H1 (cell line): ENCODE measurements at regions not wholly inside any gene's neighbourhood (a gene's known extent, or its start where the extent isn't known, plus 50 kb on each side); places are given as distances from the start of the nearest gene placed in this dataset.

ENCODE experiments used
- CTCF ChIA-PET: fragments of 300-600 bp; sonication (Branson Sonifier 250); formaldehyde crosslinking; loops from one replicate; lab custom pipeline; 2021; ENCODE audit not compliant: partially characterized antibody; lab: Charles Lee
- POLR2A ChIA-PET: fragments of 300-600 bp; sonication (Branson Sonifier 250); formaldehyde crosslinking; loops from one replicate; lab custom pipeline; 2021; ENCODE audit warnings: inconsistent platforms; ENCODE audit not compliant: partially characterized antibody; lab: Charles Lee
- DNase-seq, 2 experiments: peaks; one replicate each; pipeline versions ENCODE4 v3.0.0 to v3.0.0-alpha.2; 2010 to 2022; ENCODE audit warnings: low spot score in 2 of 2, low read depth in 1 of 2, mixed read lengths in 1 of 2
- FAIRE-seq: peaks from 2 replicates; lab custom pipeline; 2011; peaks lifted over from hg19 to GRCh38; lab: Jason Lieb, UNC
- H2AFZ ChIP-seq: 2 replicates; pipeline ENCODE4 v1.8.1; 2012; ENCODE audit warnings: low read length, inconsistent platforms
- H2AK5ac ChIP-seq: 2 replicates; pipeline ENCODE4 v1.6.1; 2013; ENCODE audit warnings: low read depth, low read length
- H2BK120ac ChIP-seq: replicated peaks from 2 replicates; pipeline ENCODE3; 2013; ENCODE audit warnings: low read depth, low read length, inconsistent platforms
- H2BK12ac ChIP-seq: 2 replicates; pipeline ENCODE4 v1.6.1; 2013; ENCODE audit warnings: low read depth, low read length
- H2BK15ac ChIP-seq: 2 replicates; pipeline ENCODE4 v1.6.1; 2013; ENCODE audit warnings: low read length
- H2BK20ac ChIP-seq: 2 replicates; pipeline ENCODE4 v1.6.1; 2013; ENCODE audit warnings: low read length
- H2BK5ac ChIP-seq: 2 replicates; pipeline ENCODE4 v1.6.1; 2013; ENCODE audit warnings: low read depth, low read length
- H3K14ac ChIP-seq: 2 replicates; pipeline ENCODE4 v1.6.1; 2013; ENCODE audit warnings: inconsistent platforms; ENCODE audit not compliant: insufficient read length
- H3K18ac ChIP-seq: 2 replicates; pipeline ENCODE4 v1.6.1; 2013; ENCODE audit warnings: low read length; ENCODE audit errors: extremely low read depth
- H3K23ac ChIP-seq: 2 replicates; pipeline ENCODE4 v1.6.1; 2013; ENCODE audit warnings: inconsistent platforms; ENCODE audit not compliant: insufficient read length
- H3K23me2 ChIP-seq: 2 replicates; pipeline ENCODE4 v1.6.1; 2013; ENCODE audit warnings: low read depth, low read length
- H3K27ac ChIP-seq: 2 replicates; pipeline ENCODE4 v1.6.1; 2011; ENCODE audit warnings: low read depth, low read length, inconsistent platforms
- H3K27me3 ChIP-seq, 4 experiments: replicated peaks in 1 of 4; 1 replicate in 1 of 4; 2 replicates in 3 of 4; pipeline versions ENCODE4 v1.6.1 to v1.8.1; 2011 to 2013; ENCODE audit warnings: low read length in 3 of 4, mild to moderate bottlenecking in 3 of 4, inconsistent platforms in 2 of 4, mixed read lengths in 2 of 4, moderate library complexity in 1 of 4; ENCODE audit not compliant: control insufficient read depth in 3 of 4, insufficient read depth in 3 of 4; ENCODE audit errors: extremely low read depth in 1 of 4
- H3K36me3 ChIP-seq, 4 experiments: 2 replicates each; pipeline versions ENCODE4 v1.6.1 to v1.8.1; 2011 to 2013; ENCODE audit warnings: mild to moderate bottlenecking in 4 of 4, low read length in 3 of 4, moderate library complexity in 2 of 4, control low read depth in 1 of 4, inconsistent platforms in 1 of 4; ENCODE audit not compliant: insufficient read depth in 4 of 4, control insufficient read depth in 2 of 4
- H3K4ac ChIP-seq: replicated peaks from 2 replicates; pipeline ENCODE3; 2013; ENCODE audit warnings: low read length, low read depth, mixed read lengths, inconsistent platforms; ENCODE audit not compliant: insufficient read length
- H3K4me1 ChIP-seq, 4 experiments: replicated peaks in 1 of 4; 1 replicate in 1 of 4; 2 replicates in 3 of 4; pipeline versions ENCODE4 v1.6.1 to v1.8.1; 2011 to 2013; ENCODE audit warnings: low read length in 3 of 4, inconsistent platforms in 2 of 4, mixed read lengths in 1 of 4; ENCODE audit not compliant: insufficient read depth in 4 of 4, control insufficient read depth in 3 of 4
- H3K4me2 ChIP-seq, 2 experiments: 2 replicates each; pipeline versions ENCODE4 v1.6.1 to v1.8.1; 2011 to 2013; ENCODE audit warnings: low read depth in 2 of 2, low read length in 2 of 2, control low read depth in 1 of 2, inconsistent platforms in 1 of 2, mild to moderate bottlenecking in 1 of 2; ENCODE audit not compliant: insufficient read depth in 1 of 2
- H3K4me3 ChIP-seq, 4 experiments: fragments of 200-600, 300-600 bp in 1 of 4; sonication (generic), shearing (Covaris generic), sonication (Bioruptor Twin) in 1 of 4; 2 replicates each; pipeline versions ENCODE4 v1.5.1 to v1.8.1; 2011 to 2016; ENCODE audit warnings: low read length in 4 of 4, low read depth in 3 of 4, control low read depth in 2 of 4, inconsistent platforms in 2 of 4, mild to moderate bottlenecking in 2 of 4, mixed read lengths in 1 of 4, moderate library complexity in 1 of 4; ENCODE audit not compliant: insufficient read depth in 2 of 4; ENCODE audit errors: extremely low read depth in 1 of 4
- H3K56ac ChIP-seq: replicated peaks from 2 replicates; pipeline ENCODE3; 2013; ENCODE audit warnings: low read depth, mild to moderate bottlenecking, mixed read lengths, low read length, inconsistent platforms; ENCODE audit not compliant: insufficient read length
- H3K79me1 ChIP-seq: 2 replicates; pipeline ENCODE4 v1.6.1; 2013; ENCODE audit warnings: low read depth, low read length, control low read depth
- H3K79me2 ChIP-seq, 2 experiments: 2 replicates each; pipeline versions ENCODE4 v1.6.1 to v1.8.1; 2012 to 2013; ENCODE audit warnings: low read length in 2 of 2, mild to moderate bottlenecking in 2 of 2, inconsistent platforms in 1 of 2; ENCODE audit not compliant: insufficient read depth in 2 of 2, control insufficient read depth in 1 of 2
- H3K9ac ChIP-seq, 4 experiments: replicated peaks in 1 of 4; 1 replicate in 1 of 4; 2 replicates in 3 of 4; pipeline versions ENCODE4 v1.6.1 to v1.8.1; 2011 to 2013; ENCODE audit warnings: low read depth in 3 of 4, low read length in 3 of 4, control low read depth in 2 of 4, mild to moderate bottlenecking in 2 of 4, moderate library complexity in 2 of 4, inconsistent platforms in 1 of 4; ENCODE audit errors: extremely low read depth in 1 of 4
- H3K9me3 ChIP-seq, 2 experiments: 2 replicates each; pipeline versions ENCODE4 v1.6.1 to v1.8.1; 2012 to 2013; ENCODE audit warnings: mild to moderate bottlenecking in 2 of 2, moderate library complexity in 2 of 2, control low read depth in 1 of 2, inconsistent platforms in 1 of 2, low read depth in 1 of 2, low read length in 1 of 2, mixed read lengths in 1 of 2; ENCODE audit not compliant: insufficient read depth in 2 of 2
- H4K20me1 ChIP-seq, 2 experiments: replicated peaks in 1 of 2; 2 replicates each; pipeline versions ENCODE3 to v1.8.1; 2011 to 2013; ENCODE audit warnings: inconsistent platforms in 2 of 2, low read length in 2 of 2, mild to moderate bottlenecking in 1 of 2; ENCODE audit not compliant: insufficient read depth in 2 of 2, control insufficient read depth in 1 of 2
- H4K5ac ChIP-seq: 2 replicates; pipeline ENCODE4 v1.6.1; 2013; ENCODE audit warnings: low read length, low read depth, mixed read lengths, inconsistent platforms; ENCODE audit not compliant: insufficient read length
- H4K8ac ChIP-seq: 2 replicates; pipeline ENCODE4 v1.8.0; 2013; ENCODE audit warnings: mild to moderate bottlenecking, moderate library complexity, low read length, inconsistent platforms; ENCODE audit not compliant: insufficient read depth; ENCODE audit errors: extremely low read depth
- H4K91ac ChIP-seq: replicated peaks from 2 replicates; pipeline ENCODE3; 2013; ENCODE audit warnings: low read length, mixed read lengths, inconsistent platforms; ENCODE audit not compliant: insufficient read length
- ATF3 ChIP-seq: IDR thresholded peaks from 2 replicates; pipeline ENCODE4 v1.6.1; 2011; ENCODE audit warnings: low read depth, mild to moderate bottlenecking, low read length; ENCODE audit not compliant: insufficient read depth
- CTCF ChIP-seq, 3 experiments: IDR thresholded peaks; 1 replicate in 2 of 3; 2 replicates in 1 of 3; pipeline versions ENCODE4 v1.5.1 to v1.6.1; 2011; ENCODE audit warnings: low read length in 3 of 3, mild to moderate bottlenecking in 3 of 3, inconsistent platforms in 2 of 3, low read depth in 1 of 3, moderate library complexity in 1 of 3; ENCODE audit not compliant: insufficient read depth in 1 of 3; ENCODE audit errors: control extremely low read depth in 1 of 3
- KDM5A ChIP-seq: fragments of 200-600 bp; IDR thresholded peaks from 2 replicates; pipeline ENCODE4 v1.7.1; 2012; ENCODE audit warnings: mild to moderate bottlenecking, low read length, inconsistent platforms, mixed read lengths
- SIX5 ChIP-seq: IDR thresholded peaks from 2 replicates; pipeline ENCODE4 v1.6.1; 2011; ENCODE audit warnings: mild to moderate bottlenecking, low read depth, low read length
- SP1 ChIP-seq: IDR thresholded peaks from 2 replicates; pipeline ENCODE4 v1.6.1; 2011; ENCODE audit warnings: low read depth, low read length
- TAF7 ChIP-seq: optimal IDR thresholded peaks from 2 replicates; pipeline ENCODE3; 2011; ENCODE audit warnings: low read depth, mild to moderate bottlenecking, inconsistent platforms, low read length, moderate library complexity, borderline replicate concordance
- TBP ChIP-seq: IDR thresholded peaks from 2 replicates; pipeline ENCODE4 v1.6.1; 2011; ENCODE audit warnings: low read depth, low read length, improper control_type of control experiment
- WGBS, 2 experiments: shearing (Covaris generic) in 1 of 2; methylation state at CpG; one replicate each; pipeline versions ENCODE4 v1.1.6 to v1.1.7; 2013 to 2015; ENCODE audit warnings: low lambda C conversion rate in 2 of 2, mixed read lengths in 2 of 2, inconsistent platforms in 1 of 2, low coverage in 1 of 2, missing lambda C conversion rate in 1 of 2; ENCODE audit not compliant: insufficient replicate concordance in 2 of 2, insufficient coverage in 1 of 2, insufficient read length in 1 of 2; ENCODE audit errors: extremely low coverage in 1 of 2, missing lambda C conversion rate in 1 of 2; 5-methylcytosine and 5-hydroxymethylcytosine counted together

- Histone ChIP-seq H4K8ac (no peak overlapping the region), H3K14ac (no peak overlapping the region), H3K79me1 (no peaks in the 10 kb centered on the region), H3K9ac (no peak overlapping the region), H2BK5ac (no peak overlapping the region), H2AK5ac (no peak overlapping the region), H3K4me3 (no peak overlapping the region), H3K23me2 (no peaks in the 10 kb centered on the region), H3K9me3 (no peaks in the 10 kb centered on the region), H4K91ac (no peak overlapping the region), H3K79me2 (no peaks in the 10 kb centered on the region), H2AFZ (no peak overlapping the region), H3K4ac (no peak overlapping the region), H3K36me3 (no peaks in the 10 kb centered on the region), H4K20me1 (no peaks in the 10 kb centered on the region), H3K23ac (no peak overlapping the region), H2BK20ac (no peak overlapping the region), H3K27ac (no peak overlapping the region), H2BK12ac (no peak overlapping the region), H2BK15ac (no peak overlapping the region), H4K5ac (no peak overlapping the region), H3K4me2 (no peak overlapping the region), H2BK120ac (no peak overlapping the region)
- POLR2A ChIA-PET, result no interaction called here
- FAIRE-seq, result peak; percentile 39
- no peak for DNase-seq
- 91% methylated on average over 4 of the region's 4 CpGs; no CpG with 5 or more reads in 1 of the 2 experiments for WGBS, 2 experiments
- CTCF ChIA-PET, result no interaction called here
- no peak for TF ChIP-seq SIX5
- TF ChIP-seq KDM5A, result no peak
- no peak for TF ChIP-seq CTCF (IDR thresholded peaks at IDR 0.05; ENCODE audit: control extremely low read depth in 1 of 3, insufficient read depth in 1 of 3, low read depth in 1 of 3, low read length in 3 of 3)
- TF ChIP-seq TBP, result no peak
- TF ChIP-seq TAF7, result no peak
- TF ChIP-seq SP1, result no peak
- TF ChIP-seq ATF3, result no peak
- TF ChIP-seq, all 59 proteins: peak for 0
- Histone ChIP-seq H3K4me1 (0 out of 7 replicates have a peak, but pooled peaks cover 0 to 6% (median 1%) of the 10 kb centered on the region in 4 experiments), H3K56ac (no peak overlapping the region), H3K18ac (no peak overlapping the region), H3K27me3 (no peaks in the 10 kb centered on the region)
Measured at GRCh38 chr3:26838026-26838425, 215.5 kb downstream of the LRRC3B start.
